ENCODE measurements at regions not wholly inside any gene's neighbourhood (a gene's known extent, or its start where the extent isn't known, plus 50 kb on each side); places are given as distances from the start of the nearest gene placed in this dataset.

GRCh38 chr5:74378464-74378863 lies 262.1 kb downstream of the ENC1 start:
- DNase-seq (ENCODE audit: low spot score), result no peak

GRCh38 chr5:74376187-74376586 lies 264.3 kb downstream of the ENC1 start:
- no peak for DNase-seq (ENCODE audit: low spot score)

- DNase-seq (ENCODE audit: low spot score), result no peak
These were observed 265.3 kb downstream of the ENC1 start for GRCh38 chr5:74375271-74375670.

GRCh38 chr5:74374656-74375055 lies 265.9 kb downstream of the ENC1 start:
- no peak for DNase-seq (ENCODE audit: low spot score)

GRCh38 chr5:74373076-74373475 lies 267.5 kb downstream of the ENC1 start:
- no peak for DNase-seq (ENCODE audit: low spot score)

- no peak for DNase-seq (ENCODE audit: low spot score)
These were observed 267.9 kb downstream of the ENC1 start for GRCh38 chr5:74372502-74373064.

GRCh38 chr5:74372051-74372450 lies 268.5 kb downstream of the ENC1 start:
- DNase-seq (ENCODE audit: low spot score), result no peak

GRCh38 chr5:74371621-74372020 lies 268.9 kb downstream of the ENC1 start:
- no peak for DNase-seq (ENCODE audit: low spot score)

GRCh38 chr5:74370168-74370567 lies 270.4 kb downstream of the ENC1 start:
- no peak for DNase-seq (ENCODE audit: low spot score)

- DNase-seq (ENCODE audit: low spot score), result no peak
These were observed 271.4 kb downstream of the ENC1 start for GRCh38 chr5:74369173-74369572.

- no peak for DNase-seq (ENCODE audit: low spot score)
These were observed 272.6 kb downstream of the ENC1 start for GRCh38 chr5:74367934-74368333.

- DNase-seq (ENCODE audit: low spot score), result no peak
These were observed 273.2 kb downstream of the ENC1 start for GRCh38 chr5:74367241-74367733.

GRCh38 chr5:74365723-74366122 lies 274.8 kb downstream of the ENC1 start:
- no peak for DNase-seq (ENCODE audit: low spot score)

GRCh38 chr5:74364507-74364906 lies 276.0 kb downstream of the ENC1 start:
- no peak for DNase-seq (ENCODE audit: low spot score)

- DNase-seq (ENCODE audit: low spot score), result no peak
These were observed 276.8 kb downstream of the ENC1 start for GRCh38 chr5:74363603-74364205.

GRCh38 chr5:74361406-74362358 lies 278.8 kb downstream of the ENC1 start:
- DNase-seq (ENCODE audit: low spot score), result no peak

GRCh38 chr5:74360535-74361210 lies 279.9 kb downstream of the ENC1 start:
- DNase-seq (ENCODE audit: low spot score), result no peak

- DNase-seq (ENCODE audit: low spot score), result no peak
These were observed 282.7 kb downstream of the ENC1 start for GRCh38 chr5:74357827-74358226.

- no peak for DNase-seq (ENCODE audit: low spot score)
These were observed 284.4 kb downstream of the ENC1 start for GRCh38 chr5:74356009-74356695.

GRCh38 chr5:74355041-74355824 lies 285.3 kb downstream of the ENC1 start:
- no peak for DNase-seq (ENCODE audit: low spot score)

GRCh38 chr5:74352256-74352655 lies 288.3 kb downstream of the ENC1 start:
- no peak for DNase-seq (ENCODE audit: low spot score)

All from cerebellar cortex (tissue), 1 donor.